HCT116 (cell line): ENCODE measurements at regions not wholly inside any gene's neighbourhood (a gene's known extent, or its start where the extent isn't known, plus 50 kb on each side); places are given as distances from the start of the nearest gene placed in this dataset.

Experiments used
- EZH2 ChIP-seq: fragments of 200-600 bp; sonication (generic); IDR thresholded peaks from 2 replicates; pipeline ENCODE4 v1.6.1; 2017; ENCODE audit warnings: antibody characterized with exemption, mixed run types
- EZH2phosphoT487 ChIP-seq: fragments of 200-600 bp; IDR thresholded peaks from 2 replicates; pipeline ENCODE4 v1.6.1; 2018; ENCODE audit warnings: antibody characterized with exemption, borderline replicate concordance
- JUND ChIP-seq: IDR thresholded peaks from 2 replicates; pipeline ENCODE4 v1.6.1; 2012
- POLR2AphosphoS5 ChIP-seq: IDR thresholded peaks from 2 replicates; pipeline ENCODE4 v1.6.1; 2011; ENCODE audit warnings: mild to moderate bottlenecking, low read depth, low read length, moderate library complexity
- RAD21 ChIP-seq: IDR thresholded peaks from 2 replicates; pipeline ENCODE4 v1.6.1; 2012; ENCODE audit warnings: low read depth, mild to moderate bottlenecking
- SIN3A ChIP-seq: IDR thresholded peaks from 2 replicates; pipeline ENCODE4 v1.6.1; 2012; ENCODE audit warnings: low read depth
- SP1 ChIP-seq: IDR thresholded peaks from 2 replicates; pipeline ENCODE4 v1.6.1; 2012; ENCODE audit warnings: low read depth
- ZNF274 ChIP-seq: fragments of 200-500 bp; sonication (Bioruptor generic); IDR thresholded peaks from 2 replicates; pipeline ENCODE4 v1.6.1; 2014; ENCODE audit warnings: mild to moderate bottlenecking, low read depth, low read length, inconsistent platforms
- TF ChIP-seq, protein P1 (sequence below), 3 experiments: fragments of 200-600 bp in 1 of 3; sonication (generic) in 1 of 3; IDR thresholded peaks in 2 of 3; conservative IDR thresholded peaks in 1 of 3; 2 replicates each; pipeline ENCODE4 v1.5.1; 2012 to 2017; ENCODE audit warnings: low read depth in 2 of 3, low read length in 2 of 3, antibody characterized with exemption in 1 of 3, borderline replicate concordance in 1 of 3, control low read depth in 1 of 3, mild to moderate bottlenecking in 1 of 3, mixed read lengths in 1 of 3, mixed run types in 1 of 3, moderate library complexity in 1 of 3; ENCODE audit not compliant: insufficient read depth in 1 of 3
- TF ChIP-seq, protein P2 (sequence below): IDR thresholded peaks from 2 replicates; pipeline ENCODE4 v1.6.1; 2011; ENCODE audit warnings: mild to moderate bottlenecking, low read length, moderate library complexity; ENCODE audit not compliant: insufficient replicate concordance; ENCODE audit errors: extremely low read depth
- TF ChIP-seq, protein P3 (sequence below): IDR thresholded peaks from 2 replicates; pipeline ENCODE4 v1.6.1; 2012; ENCODE audit warnings: low read depth

DNA sequence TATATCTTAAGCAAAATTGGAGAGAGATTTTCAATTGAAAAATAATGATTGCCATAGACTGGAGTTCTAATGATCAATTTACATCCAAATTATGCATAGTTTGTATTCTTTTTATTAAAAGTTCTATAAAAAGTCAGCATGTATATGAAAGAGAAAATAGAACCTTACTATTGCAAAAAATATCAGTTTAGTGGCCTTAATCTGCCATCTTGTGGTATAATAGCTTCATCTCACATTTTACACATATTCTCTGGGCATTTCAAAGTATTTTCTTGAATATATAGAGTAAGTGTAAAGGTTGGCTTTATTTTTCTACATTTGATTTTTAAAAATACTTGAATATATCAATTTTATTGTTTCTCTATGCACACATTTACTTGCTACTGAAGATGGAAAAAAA, 1858.6 kb upstream of the CDH9 start:
- TF ChIP-seq, protein P1, sequence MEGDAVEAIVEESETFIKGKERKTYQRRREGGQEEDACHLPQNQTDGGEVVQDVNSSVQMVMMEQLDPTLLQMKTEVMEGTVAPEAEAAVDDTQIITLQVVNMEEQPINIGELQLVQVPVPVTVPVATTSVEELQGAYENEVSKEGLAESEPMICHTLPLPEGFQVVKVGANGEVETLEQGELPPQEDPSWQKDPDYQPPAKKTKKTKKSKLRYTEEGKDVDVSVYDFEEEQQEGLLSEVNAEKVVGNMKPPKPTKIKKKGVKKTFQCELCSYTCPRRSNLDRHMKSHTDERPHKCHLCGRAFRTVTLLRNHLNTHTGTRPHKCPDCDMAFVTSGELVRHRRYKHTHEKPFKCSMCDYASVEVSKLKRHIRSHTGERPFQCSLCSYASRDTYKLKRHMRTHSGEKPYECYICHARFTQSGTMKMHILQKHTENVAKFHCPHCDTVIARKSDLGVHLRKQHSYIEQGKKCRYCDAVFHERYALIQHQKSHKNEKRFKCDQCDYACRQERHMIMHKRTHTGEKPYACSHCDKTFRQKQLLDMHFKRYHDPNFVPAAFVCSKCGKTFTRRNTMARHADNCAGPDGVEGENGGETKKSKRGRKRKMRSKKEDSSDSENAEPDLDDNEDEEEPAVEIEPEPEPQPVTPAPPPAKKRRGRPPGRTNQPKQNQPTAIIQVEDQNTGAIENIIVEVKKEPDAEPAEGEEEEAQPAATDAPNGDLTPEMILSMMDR (IDR thresholded peaks at IDR 0.05 in 2 of 3, conservative IDR thresholded peaks at IDR 0.05 in 1 of 3; ENCODE audit: borderline replicate concordance in 1 of 3, insufficient read depth in 1 of 3, low read depth in 2 of 3, low read length in 2 of 3), result no peak
- TF ChIP-seq POLR2AphosphoS5 (no peak), EZH2phosphoT487 (no peak), RAD21 (no peak), ZNF274 (no peak), EZH2 (no peak), JUND (no peak), SP1 (no peak), SIN3A (no peak)
- TF ChIP-seq, protein P2, sequence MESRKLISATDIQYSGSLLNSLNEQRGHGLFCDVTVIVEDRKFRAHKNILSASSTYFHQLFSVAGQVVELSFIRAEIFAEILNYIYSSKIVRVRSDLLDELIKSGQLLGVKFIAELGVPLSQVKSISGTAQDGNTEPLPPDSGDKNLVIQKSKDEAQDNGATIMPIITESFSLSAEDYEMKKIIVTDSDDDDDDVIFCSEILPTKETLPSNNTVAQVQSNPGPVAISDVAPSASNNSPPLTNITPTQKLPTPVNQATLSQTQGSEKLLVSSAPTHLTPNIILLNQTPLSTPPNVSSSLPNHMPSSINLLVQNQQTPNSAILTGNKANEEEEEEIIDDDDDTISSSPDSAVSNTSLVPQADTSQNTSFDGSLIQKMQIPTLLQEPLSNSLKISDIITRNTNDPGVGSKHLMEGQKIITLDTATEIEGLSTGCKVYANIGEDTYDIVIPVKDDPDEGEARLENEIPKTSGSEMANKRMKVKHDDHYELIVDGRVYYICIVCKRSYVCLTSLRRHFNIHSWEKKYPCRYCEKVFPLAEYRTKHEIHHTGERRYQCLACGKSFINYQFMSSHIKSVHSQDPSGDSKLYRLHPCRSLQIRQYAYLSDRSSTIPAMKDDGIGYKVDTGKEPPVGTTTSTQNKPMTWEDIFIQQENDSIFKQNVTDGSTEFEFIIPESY, result no peak
- TF ChIP-seq, protein P3, sequence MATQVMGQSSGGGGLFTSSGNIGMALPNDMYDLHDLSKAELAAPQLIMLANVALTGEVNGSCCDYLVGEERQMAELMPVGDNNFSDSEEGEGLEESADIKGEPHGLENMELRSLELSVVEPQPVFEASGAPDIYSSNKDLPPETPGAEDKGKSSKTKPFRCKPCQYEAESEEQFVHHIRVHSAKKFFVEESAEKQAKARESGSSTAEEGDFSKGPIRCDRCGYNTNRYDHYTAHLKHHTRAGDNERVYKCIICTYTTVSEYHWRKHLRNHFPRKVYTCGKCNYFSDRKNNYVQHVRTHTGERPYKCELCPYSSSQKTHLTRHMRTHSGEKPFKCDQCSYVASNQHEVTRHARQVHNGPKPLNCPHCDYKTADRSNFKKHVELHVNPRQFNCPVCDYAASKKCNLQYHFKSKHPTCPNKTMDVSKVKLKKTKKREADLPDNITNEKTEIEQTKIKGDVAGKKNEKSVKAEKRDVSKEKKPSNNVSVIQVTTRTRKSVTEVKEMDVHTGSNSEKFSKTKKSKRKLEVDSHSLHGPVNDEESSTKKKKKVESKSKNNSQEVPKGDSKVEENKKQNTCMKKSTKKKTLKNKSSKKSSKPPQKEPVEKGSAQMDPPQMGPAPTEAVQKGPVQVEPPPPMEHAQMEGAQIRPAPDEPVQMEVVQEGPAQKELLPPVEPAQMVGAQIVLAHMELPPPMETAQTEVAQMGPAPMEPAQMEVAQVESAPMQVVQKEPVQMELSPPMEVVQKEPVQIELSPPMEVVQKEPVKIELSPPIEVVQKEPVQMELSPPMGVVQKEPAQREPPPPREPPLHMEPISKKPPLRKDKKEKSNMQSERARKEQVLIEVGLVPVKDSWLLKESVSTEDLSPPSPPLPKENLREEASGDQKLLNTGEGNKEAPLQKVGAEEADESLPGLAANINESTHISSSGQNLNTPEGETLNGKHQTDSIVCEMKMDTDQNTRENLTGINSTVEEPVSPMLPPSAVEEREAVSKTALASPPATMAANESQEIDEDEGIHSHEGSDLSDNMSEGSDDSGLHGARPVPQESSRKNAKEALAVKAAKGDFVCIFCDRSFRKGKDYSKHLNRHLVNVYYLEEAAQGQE, result no peak
